CMK (cell line): ENCODE measurements at regions not wholly inside any gene's neighbourhood (a gene's known extent, or its start where the extent isn't known, plus 50 kb on each side); places are given as distances from the start of the nearest gene placed in this dataset.

Source experiments
- DNase-seq: peaks from one replicate; pipeline ENCODE4 v3.0.0-alpha.2; 2010; ENCODE audit warnings: low read depth

GRCh38 chr12:109648521-109648920 is 65.1 kb upstream of the FAM222A start:
- no peak for DNase-seq

- no peak for DNase-seq
Measured at GRCh38 chr12:109650808-109651207, 62.8 kb upstream of the FAM222A start.

- no peak for DNase-seq
Measured at GRCh38 chr12:109651596-109651995, 62.0 kb upstream of the FAM222A start.

- no peak for DNase-seq
Measured at GRCh38 chr12:109652233-109652976, 61.2 kb upstream of the FAM222A start.

GRCh38 chr12:109652977-109653264 is 60.7 kb upstream of the FAM222A start:
- no peak for DNase-seq

- DNase-seq, result peak; percentile 24
Measured at GRCh38 chr12:109653890-109654289, 59.7 kb upstream of the FAM222A start.

GRCh38 chr12:109654357-109654756 is 59.3 kb upstream of the FAM222A start:
- DNase-seq, result no peak

- DNase-seq, result no peak
Measured at GRCh38 chr12:109655578-109655977, 58.0 kb upstream of the FAM222A start.

- DNase-seq, result no peak
Measured at GRCh38 chr12:109656743-109657142, 56.9 kb upstream of the FAM222A start.

- DNase-seq, result no peak
Measured at GRCh38 chr12:109663795-109664194, 49.8 kb upstream of the FAM222A start.
